ENCODE measurements at regions not wholly inside any gene's neighbourhood (a gene's known extent, or its start where the extent isn't known, plus 50 kb on each side); places are given as distances from the start of the nearest gene placed in this dataset.
"Not testable (repeated sequence)": the region's sequence is repeated elsewhere in the genome, so short reads cannot be mapped to it uniquely, and the experiment has no call there.

DNA sequence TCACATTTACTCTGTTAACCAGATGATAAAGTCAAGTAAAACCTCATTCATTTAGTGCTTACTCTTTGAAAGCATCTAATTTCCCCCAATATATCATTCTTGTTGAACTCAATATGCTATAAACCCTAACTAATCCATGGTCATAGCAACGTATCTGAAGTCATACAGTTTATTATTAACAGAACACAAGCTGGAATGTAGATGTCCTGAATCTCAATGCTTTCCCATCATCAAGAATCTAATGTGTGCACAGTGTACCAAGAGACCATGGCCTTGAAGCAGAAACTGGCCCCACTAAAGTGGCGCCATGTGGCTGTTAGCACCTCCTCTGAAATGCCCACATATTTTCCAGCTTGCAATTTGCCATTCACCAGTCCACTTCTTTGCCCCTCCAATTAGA, 245.8 kb downstream of the SOX9 start:
- DNase-seq (ENCODE audit: low read depth), result no peak

DNA sequence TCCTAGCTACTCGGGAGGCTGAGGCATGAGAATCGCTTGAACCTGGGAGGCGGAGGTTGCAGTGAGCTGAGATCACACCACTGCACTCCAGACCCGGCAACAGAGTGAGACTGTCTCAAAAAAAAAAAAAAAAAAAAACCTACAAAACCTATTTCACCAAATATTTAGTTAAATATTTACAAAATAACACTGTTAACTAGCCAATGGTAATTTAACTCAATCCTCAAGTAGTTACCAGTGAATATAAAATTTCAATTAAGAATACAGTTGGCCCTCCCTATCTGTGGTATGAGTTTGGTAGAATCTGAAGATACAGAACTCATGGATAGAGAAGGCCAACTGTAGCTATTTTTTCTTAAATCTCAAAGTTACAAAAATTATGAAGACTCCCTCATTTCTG, 247.4 kb downstream of the SOX9 start:
- DNase-seq (ENCODE audit: low read depth), result no peak

DNA sequence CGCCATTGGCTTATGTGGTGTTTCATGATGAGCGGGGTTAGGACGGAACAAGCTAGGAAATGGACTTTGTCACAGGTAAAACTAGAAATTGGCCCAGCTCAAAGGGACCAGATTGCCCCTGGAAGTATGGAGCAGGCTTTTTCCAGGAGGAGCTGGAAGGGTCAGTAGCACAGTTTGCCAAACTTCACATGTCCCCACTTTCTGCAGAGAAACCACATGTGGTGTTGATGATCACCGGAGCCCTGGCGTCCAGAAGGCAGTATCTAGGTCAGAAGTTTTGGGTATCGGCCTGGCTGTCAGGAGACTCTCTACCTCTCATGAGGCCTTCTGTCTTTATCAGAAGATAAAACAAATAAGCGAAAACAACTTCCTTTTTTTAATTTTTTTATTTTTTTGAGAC, 248.5 kb downstream of the SOX9 start:
- no peak for DNase-seq (ENCODE audit: low read depth)

- no peak for DNase-seq (ENCODE audit: low read depth)
Measured at GRCh38 chr17:72370819-72371218, 250.0 kb downstream of the SOX9 start.

GRCh38 chr17:72372185-72372584, 251.4 kb downstream of the SOX9 start:
- DNase-seq (ENCODE audit: low read depth), result no peak

DNA sequence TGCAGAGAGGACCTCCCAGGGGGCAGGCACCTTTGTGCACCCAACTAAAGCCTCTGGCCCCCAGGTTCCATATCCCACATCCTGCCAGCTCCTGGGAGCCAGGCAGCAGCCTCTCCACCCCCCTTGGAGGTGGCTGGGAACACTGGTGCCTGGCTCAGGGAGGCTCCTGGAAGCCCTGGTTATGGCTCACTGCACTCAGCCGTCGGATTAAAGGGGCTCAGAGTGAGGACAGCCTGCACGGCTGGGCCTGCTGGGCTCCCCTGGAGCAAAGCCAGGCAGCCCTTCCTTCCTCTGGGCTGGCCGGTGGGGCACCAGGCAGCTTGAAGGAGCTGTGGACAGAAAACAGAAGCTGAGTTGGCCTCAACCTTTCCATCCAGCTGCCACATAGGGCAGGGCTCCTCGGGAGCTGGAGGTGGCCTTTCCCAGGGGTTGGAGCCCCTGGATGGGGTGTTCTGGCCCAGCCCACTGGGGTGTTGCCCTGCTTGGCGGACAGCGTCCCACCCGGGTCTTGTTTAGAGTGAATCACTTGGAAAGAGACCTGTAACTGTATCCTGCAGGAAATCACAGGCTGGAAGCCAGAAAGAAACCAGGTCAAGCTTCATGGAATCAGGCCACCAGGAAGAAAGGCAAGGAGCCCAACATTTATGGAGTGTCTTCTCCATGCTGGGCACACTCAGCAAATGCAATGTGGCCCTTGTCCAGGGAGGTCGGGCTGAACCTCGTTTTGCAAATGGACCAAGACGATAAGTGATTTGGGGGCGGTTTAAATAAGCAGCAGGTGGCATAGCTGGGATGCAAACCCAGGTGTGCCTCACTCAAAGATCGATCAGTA, 253.3 kb downstream of the SOX9 start:
- DNase-seq (ENCODE audit: low read depth), result no peak

- no peak for DNase-seq (ENCODE audit: low read depth)
Measured at GRCh38 chr17:72376526-72377345, 255.9 kb downstream of the SOX9 start.

DNA sequence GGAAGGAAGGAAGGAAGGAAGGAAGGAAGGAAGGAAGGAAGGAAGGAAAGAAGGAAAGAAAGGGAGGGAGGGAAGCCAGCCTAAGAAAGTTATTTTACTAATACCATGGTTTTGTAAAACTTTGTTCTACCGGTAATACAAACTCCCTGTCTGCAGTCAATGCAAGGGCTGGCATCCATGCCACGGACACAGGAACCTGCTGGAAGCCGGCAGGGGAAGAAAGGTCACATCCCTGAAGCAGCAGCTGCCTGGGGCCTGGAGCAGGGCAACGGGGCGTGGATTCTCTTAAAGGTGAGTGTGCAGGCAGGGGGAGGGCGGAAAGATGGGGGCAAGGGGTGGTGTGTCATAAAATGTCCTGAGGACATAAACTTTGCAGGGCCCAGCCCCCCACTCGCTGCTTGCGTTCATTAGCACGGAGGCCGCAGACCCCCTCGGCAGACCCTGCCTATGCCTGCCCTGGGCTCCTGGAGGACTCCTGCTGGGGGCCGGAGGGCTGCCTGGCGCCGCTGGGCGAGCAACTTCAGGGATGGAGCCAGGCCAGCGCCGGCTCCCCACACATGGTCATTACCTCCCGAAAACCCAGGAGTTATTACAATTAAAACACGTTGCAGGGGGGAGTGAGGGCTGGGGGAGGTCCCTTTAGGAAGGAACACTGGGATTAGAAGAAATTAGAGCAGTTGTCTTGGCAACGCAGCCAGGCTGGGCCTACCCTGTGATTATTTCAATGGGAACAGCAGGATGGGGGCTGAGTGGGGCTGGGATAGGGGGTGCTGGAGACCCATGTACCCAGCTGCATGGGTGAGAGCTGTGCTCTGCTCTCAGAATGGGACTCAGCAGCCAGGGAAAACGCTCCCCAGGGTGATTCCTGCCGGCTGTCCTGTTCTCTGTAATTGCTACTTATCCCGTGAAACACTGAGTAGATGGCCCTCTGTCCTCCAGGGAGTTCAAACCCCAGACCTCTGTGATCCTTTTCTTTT, 257.9 kb downstream of the SOX9 start:
- no peak for DNase-seq (ENCODE audit: low read depth)

DNA sequence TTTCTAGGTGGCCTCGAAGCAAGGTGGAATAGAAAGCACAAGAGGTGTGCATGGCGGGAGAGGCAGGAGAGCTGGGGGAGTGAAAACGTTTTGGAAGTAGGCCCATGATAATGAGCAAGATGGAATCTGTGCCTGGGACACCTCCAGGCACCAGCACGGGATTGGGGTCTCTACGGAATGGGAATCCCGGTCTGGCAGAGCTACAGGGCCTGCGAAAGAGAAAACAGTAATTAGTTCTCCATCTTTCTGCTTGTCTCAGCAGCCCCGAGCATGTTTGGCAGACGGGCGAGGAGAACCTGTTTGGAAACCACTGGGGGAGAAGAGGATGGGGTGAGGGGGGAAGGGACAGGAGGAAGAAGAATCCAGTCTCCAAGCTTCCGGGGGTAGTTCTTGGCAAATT, 258.7 kb downstream of the SOX9 start:
- no peak for DNase-seq (ENCODE audit: low read depth)

GRCh38 chr17:72380120-72380519, 259.3 kb downstream of the SOX9 start:
- no peak for DNase-seq (ENCODE audit: low read depth)

DNA sequence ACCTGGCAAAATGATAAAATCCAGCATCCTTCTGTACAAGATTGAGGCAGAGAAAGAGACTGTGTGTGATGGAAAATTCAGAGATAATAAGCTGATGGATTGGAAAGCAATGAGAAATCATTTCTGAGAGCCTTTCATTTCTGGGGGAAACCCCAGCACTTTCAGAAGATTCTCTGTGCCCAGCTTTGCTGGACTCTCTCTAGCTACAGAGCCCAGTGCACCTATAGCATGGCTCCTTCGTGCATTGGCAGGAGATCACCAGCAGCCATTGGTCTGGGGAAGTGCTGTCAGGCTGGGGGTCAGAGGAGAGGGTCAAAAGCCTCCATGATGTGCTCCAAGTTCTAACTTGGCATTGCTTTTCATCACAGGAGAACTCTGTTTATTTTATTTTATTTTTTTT, 259.9 kb downstream of the SOX9 start:
- DNase-seq (ENCODE audit: low read depth), result no peak

GRCh38 chr17:72381597-72382397, 261.0 kb downstream of the SOX9 start:
- DNase-seq (ENCODE audit: low read depth), result no peak

- DNase-seq (ENCODE audit: low read depth), result no peak
Measured at GRCh38 chr17:72382971-72383722, 262.3 kb downstream of the SOX9 start.

- DNase-seq (ENCODE audit: low read depth), result no peak
Measured at GRCh38 chr17:72385475-72385874, 264.7 kb downstream of the SOX9 start.

- DNase-seq (ENCODE audit: low read depth), result not testable (repeated sequence)
Measured at GRCh38 chr17:72386173-72386572, 265.4 kb downstream of the SOX9 start.

- DNase-seq (ENCODE audit: low read depth), result no peak
Measured at GRCh38 chr17:72386619-72387237, 265.9 kb downstream of the SOX9 start.

DNA sequence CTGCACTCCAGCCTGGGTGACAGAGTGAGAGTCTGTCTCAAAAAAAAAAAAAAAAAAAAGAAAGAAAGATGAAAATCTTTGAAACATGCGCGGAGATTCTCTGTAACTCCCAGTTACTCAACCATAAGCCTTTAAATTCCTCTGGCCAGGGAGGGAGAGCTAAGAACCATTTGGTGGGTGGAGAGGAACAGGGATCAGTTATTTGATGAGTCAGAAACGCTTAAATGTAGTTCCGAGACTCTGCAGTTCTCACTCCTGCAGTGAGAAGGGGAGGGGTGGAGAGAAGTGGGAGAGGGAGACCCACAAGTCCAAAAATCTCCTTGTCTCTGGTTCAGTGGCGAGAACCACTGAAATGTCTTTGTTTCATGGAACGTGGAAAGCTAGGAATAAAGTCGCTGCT, 266.7 kb downstream of the SOX9 start:
- no peak for DNase-seq (ENCODE audit: low read depth)

DNA sequence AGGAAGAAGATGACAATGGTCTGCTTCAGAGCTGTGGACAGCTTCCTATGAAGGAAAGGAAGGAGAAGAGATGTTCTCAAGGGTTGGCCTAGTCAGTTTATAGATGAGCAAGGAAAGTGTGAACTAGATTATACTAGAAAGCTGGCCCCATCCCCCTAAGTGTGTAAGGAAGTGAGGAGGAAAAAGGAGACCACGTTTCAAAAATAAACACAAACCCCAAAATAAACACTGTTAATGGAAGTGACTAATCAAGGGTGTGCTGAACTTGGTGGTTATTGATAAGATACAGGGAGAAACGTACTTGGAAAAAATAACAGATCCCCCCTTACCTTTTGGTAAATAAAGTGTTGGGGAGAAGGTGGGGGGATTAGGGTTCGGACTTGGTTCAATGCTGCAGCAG, 267.1 kb downstream of the SOX9 start:
- no peak for DNase-seq (ENCODE audit: low read depth)

DNA sequence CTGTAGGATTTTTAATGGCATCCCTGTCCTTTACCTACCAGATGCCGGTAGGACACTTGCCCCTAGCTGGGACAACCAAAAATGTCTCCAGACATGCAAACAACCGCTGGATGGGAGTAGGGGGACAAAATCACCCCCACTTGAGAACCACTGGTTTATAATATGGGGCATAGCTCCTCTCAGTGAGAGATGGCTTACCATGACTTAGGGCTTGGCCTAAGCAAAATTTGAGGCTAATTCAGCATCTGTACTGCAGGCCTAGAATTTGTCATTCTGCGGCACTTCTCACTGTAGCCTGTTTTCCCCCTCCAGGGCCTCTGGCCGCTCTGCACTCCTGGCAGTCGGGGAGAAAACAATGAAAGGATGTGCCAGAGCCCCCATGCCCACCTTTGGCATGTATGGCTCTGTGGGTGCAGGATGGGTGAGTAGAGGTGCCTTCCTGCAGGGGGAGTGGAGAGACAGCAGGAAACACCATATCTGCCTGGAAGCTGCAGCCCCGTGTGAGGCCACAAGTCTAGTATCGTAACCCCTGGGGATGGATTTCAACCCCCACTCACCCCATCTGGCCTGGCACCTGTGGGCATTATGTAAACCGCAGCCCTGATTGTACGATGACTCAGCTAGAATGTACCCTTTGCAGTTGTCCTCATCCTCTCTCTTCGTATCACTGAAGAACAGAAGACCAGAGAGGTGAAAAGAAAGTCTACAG, 268.1 kb downstream of the SOX9 start:
- no peak for DNase-seq (ENCODE audit: low read depth)
